Gastroesophageal sphincter (tissue), 4 donors: ENCODE measurements at regions not wholly inside any gene's neighbourhood (a gene's known extent, or its start where the extent isn't known, plus 50 kb on each side); places are given as distances from the start of the nearest gene placed in this dataset.

Experiments
- ATAC-seq: fragments of 150-250 bp; one replicate; pipeline ENCODE4 v1.9.1; 2016; ENCODE audit warnings: mild to moderate bottlenecking, moderate library complexity
- H3K27ac ChIP-seq, 4 donors: fragments of 200-600 bp; sonication (generic) in 3 of 4; 1 replicate in 3 of 4; 2 replicates in 1 of 4; pipeline ENCODE4 v1.5.1; 2016 to 2019
- H3K27me3 ChIP-seq: fragments of 200-600 bp; sonication (generic); one replicate; pipeline ENCODE4 v1.5.1; 2019
- H3K36me3 ChIP-seq, 2 donors: fragments of 200-600 bp; sonication (generic); one replicate each; pipeline ENCODE4 v1.5.1; 2019; ENCODE audit warnings: control low read depth in 1 of 2
- H3K4me1 ChIP-seq, 3 donors: fragments of 200-600 bp; sonication (generic); 1 replicate in 2 of 3; 2 replicates in 1 of 3; pipeline ENCODE4 v1.5.1; 2016 to 2019; ENCODE audit warnings: control low read depth in 2 of 3
- H3K4me3 ChIP-seq, 2 donors: fragments of 200-600 bp; sonication (generic); one replicate each; pipeline ENCODE4 v1.5.1; 2019; ENCODE audit warnings: mild to moderate bottlenecking in 1 of 2, moderate library complexity in 1 of 2
- H3K9me3 ChIP-seq, 3 donors: fragments of 200-600 bp; sonication (generic); one replicate each; pipeline ENCODE4 v1.5.1; 2017 to 2019; ENCODE audit warnings: control low read depth in 2 of 3
- CTCF ChIP-seq, 4 experiments: fragments of 200-600 bp in 2 of 4; fragments of 450-650 bp in 2 of 4; sonication (generic) in 1 of 4; IDR thresholded peaks; one replicate each; pipeline ENCODE4 v1.5.1; 2017 to 2019; ENCODE audit warnings: antibody characterized with exemption in 4 of 4, mild to moderate bottlenecking in 2 of 4, moderate library complexity in 2 of 4
- EP300 ChIP-seq: sonication (generic); formaldehyde crosslinking; IDR thresholded peaks from one replicate; pipeline ENCODE4 v1.6.1; 2017; ENCODE audit warnings: antibody characterized with exemption, mild to moderate bottlenecking
- POLR2A ChIP-seq, 2 donors: fragments of 450-650 bp; IDR thresholded peaks; one replicate each; pipeline ENCODE4 v1.6.1; 2017; ENCODE audit warnings: antibody characterized with exemption in 2 of 2, mild to moderate bottlenecking in 2 of 2, moderate library complexity in 1 of 2
- POLR2AphosphoS5 ChIP-seq: sonication (generic); formaldehyde crosslinking; IDR thresholded peaks from one replicate; pipeline ENCODE4 v1.6.1; 2017; ENCODE audit warnings: antibody characterized with exemption
- WGBS, 2 donors: methylation state at CpG; one replicate each; pipeline ENCODE4 v1.1.5; 2018; ENCODE audit warnings: low coverage in 1 of 2; 5-methylcytosine and 5-hydroxymethylcytosine counted together

- 45 to 48% methylated on average over 4 of the region's 5 CpGs for WGBS, 2 donors
- Histone ChIP-seq H3K36me3 (no peaks in the 10 kb centered on the region), H3K27ac (no peak overlapping the region), H3K4me1 (no peaks in the 10 kb centered on the region), H3K9me3 (no peaks in the 10 kb centered on the region), H3K4me3 (no peak overlapping the region), H3K27me3 (no peaks in the 10 kb centered on the region)
- ATAC-seq, result no peak
- TF ChIP-seq EP300 (no peak), POLR2A (IDR thresholded peaks at IDR 0.05) (no peak), POLR2AphosphoS5 (no peak), CTCF (IDR thresholded peaks at IDR 0.05) (no peak)
Observed at GRCh38 chr9:120212853-120213200, 367.1 kb downstream of the CDK5RAP2 start.

DNA sequence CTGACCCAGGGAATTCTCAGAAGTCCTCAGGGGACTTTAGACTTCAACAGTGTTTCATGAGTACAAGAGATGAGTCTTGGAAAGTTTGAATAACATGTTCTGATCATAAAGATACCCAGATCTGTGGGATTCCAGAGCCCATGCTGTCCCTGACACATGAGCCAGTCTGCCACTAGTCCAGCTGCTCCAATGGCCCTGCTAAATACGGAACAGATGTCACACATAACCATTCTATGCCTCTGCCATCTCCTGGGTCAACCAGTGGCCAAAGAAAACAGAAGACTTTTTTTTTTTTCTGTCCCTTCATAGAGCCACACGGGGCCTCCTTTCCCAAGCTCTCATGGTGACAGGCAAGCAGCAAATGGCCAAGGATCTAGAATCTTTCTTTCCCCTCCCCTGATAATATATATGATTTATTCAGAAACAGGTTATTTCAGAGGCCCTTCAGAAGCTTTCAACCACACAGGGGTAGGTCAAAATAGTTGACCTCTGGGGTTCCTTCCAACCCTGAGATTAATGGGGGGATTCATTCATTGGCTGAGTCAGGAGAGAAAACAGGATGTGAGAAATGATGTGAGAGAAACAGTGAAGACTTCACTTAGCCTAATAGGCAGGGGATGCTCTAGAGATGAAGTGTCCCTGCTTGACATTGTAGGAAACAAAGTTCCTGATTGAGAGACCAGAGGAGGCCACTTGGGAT lies 367.7 kb downstream of the CDK5RAP2 start:
- WGBS, 2 donors, result 20 to 22% methylated on average over 1 of the region's 2 CpGs
- Histone ChIP-seq H3K27ac (no peak overlapping the region), H3K4me1 (no peaks in the 10 kb centered on the region)

GRCh38 chr9:120210274-120210673 lies 369.7 kb downstream of the CDK5RAP2 start:
- TF ChIP-seq EP300, result no peak
- TF ChIP-seq POLR2A (IDR thresholded peaks at IDR 0.05), result no peak
- no peak for TF ChIP-seq CTCF (IDR thresholded peaks at IDR 0.05)
- TF ChIP-seq POLR2AphosphoS5, result no peak
- Histone ChIP-seq H3K9me3 (no peaks in the 10 kb centered on the region), H3K4me1 (no peaks in the 10 kb centered on the region), H3K27ac (no peak overlapping the region), H3K4me3 (no peak overlapping the region), H3K27me3 (no peaks in the 10 kb centered on the region), H3K36me3 (no peaks in the 10 kb centered on the region)
- 24 to 70% methylated on average over 2 to 4 of the region's 4 CpGs for WGBS, 2 donors
- ATAC-seq, result no peak

More for the DNA sequence above, 367.7 kb downstream of the CDK5RAP2 start:
- ATAC-seq, result no peak
- TF ChIP-seq EP300 (no peak), POLR2AphosphoS5 (no peak), CTCF (IDR thresholded peaks at IDR 0.05) (no peak), POLR2A (IDR thresholded peaks at IDR 0.05) (no peak)
- Histone ChIP-seq H3K9me3 (no peaks in the 10 kb centered on the region), H3K27me3 (no peaks in the 10 kb centered on the region), H3K36me3 (no peaks in the 10 kb centered on the region), H3K4me3 (no peak overlapping the region)

GRCh38 chr9:120202856-120203654 lies 376.9 kb downstream of the CDK5RAP2 start:
- H3K4me3 ChIP-seq, result no peak overlapping the region
- no peak for ATAC-seq
- 51 to 60% methylated on average over 5 to 6 of the region's 11 CpGs for WGBS, 2 donors

More at GRCh38 chr9:120202856-120203654, 376.9 kb downstream of the CDK5RAP2 start:
- Histone ChIP-seq H3K27ac (no peak overlapping the region), H3K4me1 (no peaks in the 10 kb centered on the region), H3K9me3 (no peaks in the 10 kb centered on the region), H3K36me3 (no peaks in the 10 kb centered on the region), H3K27me3 (no peaks in the 10 kb centered on the region)
- no peak for TF ChIP-seq POLR2A (IDR thresholded peaks at IDR 0.05)
- TF ChIP-seq POLR2AphosphoS5, result no peak
- no peak for TF ChIP-seq CTCF (IDR thresholded peaks at IDR 0.05)
